GM12874 (cell line): ENCODE measurements at regions not wholly inside any gene's neighbourhood (a gene's known extent, or its start where the extent isn't known, plus 50 kb on each side); places are given as distances from the start of the nearest gene placed in this dataset.

Experiments
- TF ChIP-seq, protein P1 (sequence below): IDR thresholded peaks from 2 replicates; pipeline ENCODE4 v1.5.1; 2011; ENCODE audit warnings: low read depth, mild to moderate bottlenecking, control low read depth, low read length, moderate library complexity; ENCODE audit not compliant: insufficient read depth

DNA sequence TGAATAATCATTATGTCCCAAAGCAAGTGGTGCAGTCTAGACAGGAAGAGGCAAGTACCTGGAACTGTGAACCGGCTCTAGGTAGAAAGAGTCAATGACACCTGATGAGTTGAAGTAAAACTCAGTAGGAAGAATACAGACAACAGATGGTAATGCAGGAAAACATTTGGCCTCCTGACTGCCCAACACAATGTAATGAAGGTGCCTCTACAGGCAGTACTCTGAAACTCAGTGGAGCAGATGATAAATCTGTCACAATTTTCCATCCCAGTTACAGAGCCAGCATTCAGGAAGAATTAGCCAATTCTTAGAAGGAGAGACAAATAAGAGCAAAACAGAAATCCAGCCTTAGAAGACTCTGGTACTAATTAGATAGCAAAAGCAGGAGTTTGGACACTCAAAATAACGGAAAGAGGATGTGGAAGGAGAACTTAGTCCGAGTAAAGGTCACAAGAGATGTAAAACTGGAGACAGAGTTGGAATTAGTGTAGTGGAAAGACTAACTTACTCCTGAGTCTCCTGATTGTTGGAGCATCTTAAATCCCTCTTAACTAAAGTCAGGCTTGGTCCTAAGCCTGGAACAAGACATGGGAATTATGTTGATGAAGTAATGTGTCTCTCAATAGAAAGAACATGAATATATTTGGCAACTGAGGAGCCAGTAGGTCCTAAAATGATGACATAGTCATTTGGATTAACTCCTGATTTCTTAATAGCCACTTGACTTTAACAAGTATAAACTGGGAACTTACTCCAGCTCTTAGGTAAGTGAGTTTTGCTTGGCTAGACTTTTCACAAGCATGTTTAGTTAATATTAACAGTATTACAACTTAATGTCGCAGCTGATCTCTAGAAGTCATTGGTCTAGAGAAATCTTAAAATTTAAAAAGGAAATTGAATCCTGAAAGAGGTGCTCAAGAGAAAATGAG, 457.3 kb upstream of the MIR17HG start:
- TF ChIP-seq, protein P1, sequence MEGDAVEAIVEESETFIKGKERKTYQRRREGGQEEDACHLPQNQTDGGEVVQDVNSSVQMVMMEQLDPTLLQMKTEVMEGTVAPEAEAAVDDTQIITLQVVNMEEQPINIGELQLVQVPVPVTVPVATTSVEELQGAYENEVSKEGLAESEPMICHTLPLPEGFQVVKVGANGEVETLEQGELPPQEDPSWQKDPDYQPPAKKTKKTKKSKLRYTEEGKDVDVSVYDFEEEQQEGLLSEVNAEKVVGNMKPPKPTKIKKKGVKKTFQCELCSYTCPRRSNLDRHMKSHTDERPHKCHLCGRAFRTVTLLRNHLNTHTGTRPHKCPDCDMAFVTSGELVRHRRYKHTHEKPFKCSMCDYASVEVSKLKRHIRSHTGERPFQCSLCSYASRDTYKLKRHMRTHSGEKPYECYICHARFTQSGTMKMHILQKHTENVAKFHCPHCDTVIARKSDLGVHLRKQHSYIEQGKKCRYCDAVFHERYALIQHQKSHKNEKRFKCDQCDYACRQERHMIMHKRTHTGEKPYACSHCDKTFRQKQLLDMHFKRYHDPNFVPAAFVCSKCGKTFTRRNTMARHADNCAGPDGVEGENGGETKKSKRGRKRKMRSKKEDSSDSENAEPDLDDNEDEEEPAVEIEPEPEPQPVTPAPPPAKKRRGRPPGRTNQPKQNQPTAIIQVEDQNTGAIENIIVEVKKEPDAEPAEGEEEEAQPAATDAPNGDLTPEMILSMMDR = no peak

DNA sequence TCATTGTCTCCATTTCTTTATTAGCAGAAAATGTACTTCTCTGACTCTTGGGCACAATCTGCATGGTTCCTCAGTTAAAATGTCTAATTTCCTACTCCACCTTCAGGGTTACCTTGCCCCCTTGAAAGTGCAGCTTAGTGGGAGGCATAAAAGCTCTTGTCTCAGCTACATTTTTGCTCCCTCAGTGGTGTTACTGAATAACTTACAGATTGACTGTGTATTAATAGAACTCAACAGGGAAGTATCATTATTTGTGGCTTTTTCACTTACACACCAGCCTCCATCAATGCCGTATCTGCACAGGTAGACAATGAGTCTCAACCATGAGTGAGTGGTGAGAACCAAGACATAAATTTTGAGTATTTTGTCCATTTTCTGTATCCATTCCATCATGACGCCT, 456.2 kb upstream of the MIR17HG start:
- TF ChIP-seq, protein P1 = no peak

DNA sequence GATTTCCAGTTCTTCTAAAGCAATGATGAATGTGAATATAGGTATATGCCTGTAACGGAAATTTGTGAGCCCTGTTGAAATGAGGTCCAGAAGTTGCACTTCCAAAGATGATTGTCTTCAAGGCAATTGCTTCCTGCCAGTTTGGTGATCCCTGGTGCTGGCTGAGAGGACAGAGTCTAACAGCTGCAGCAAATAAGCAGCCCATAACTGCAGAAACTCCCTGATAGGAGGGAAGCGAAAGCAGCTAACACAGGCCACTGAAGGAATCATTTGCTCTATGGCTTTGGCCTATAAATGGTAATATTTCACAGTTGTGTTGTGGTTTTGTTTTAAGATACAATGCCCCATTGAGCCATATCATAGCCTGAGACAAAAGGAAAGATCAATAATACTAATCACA, 451.5 kb upstream of the MIR17HG start:
- TF ChIP-seq, protein P1 = no peak

DNA sequence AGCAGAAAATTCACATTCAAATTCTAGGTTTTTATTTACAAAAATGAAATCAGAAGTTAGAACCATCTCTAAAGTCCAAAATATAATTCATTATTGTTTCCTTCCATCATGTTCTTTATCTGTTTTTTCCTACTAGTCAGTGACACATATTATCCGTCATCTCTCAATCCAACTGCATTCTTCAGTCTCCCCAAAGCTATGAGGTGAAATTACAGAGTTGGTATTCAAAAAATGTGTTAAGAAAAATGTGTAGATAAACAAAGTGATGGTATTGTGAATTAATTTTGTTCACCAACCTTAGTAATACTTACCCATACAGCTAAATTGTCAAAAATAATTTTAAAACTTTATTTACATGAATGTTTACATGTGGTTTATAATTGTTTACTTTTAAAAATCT, 448.7 kb upstream of the MIR17HG start:
- TF ChIP-seq, protein P1 = no peak

DNA sequence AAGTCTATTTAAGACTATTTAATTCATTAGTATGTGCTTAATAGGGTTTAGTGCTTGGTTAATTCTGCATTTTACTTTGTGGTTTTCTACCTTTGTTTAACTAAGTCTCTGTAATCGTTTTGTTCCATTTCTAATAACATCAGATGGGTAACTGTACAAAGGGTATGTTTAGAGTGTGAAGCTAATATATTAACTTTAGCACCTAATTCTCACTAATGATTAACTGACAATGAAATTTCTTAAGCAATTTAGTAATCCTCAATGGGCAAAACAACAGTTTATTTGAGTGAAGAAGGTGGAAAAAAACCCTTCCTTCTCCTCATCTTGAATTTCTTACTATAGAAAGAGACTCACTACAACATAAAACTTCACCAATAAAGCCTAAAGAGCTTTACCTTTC, 448.1 kb upstream of the MIR17HG start:
- TF ChIP-seq, protein P1 = no peak

DNA sequence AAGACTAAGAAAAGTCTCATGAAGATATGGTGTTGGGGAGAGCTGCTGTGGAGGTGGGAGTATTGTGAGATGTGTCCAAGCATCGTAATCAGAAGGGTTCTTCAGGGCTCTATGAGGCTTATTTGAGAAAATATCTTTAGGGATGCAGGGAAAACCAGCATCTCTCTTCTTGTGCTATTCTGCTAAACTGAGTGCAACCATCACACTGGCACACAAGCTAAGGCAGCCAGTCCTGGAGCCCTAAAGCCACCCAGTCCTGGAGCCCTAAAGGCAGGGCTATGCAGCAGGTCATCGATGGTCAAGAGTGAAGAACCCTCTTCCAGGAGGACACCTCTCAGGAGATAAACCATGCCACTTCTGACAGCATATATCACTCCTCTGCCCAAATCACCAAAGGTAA, 445.2 kb upstream of the MIR17HG start:
- TF ChIP-seq, protein P1 = no peak

DNA sequence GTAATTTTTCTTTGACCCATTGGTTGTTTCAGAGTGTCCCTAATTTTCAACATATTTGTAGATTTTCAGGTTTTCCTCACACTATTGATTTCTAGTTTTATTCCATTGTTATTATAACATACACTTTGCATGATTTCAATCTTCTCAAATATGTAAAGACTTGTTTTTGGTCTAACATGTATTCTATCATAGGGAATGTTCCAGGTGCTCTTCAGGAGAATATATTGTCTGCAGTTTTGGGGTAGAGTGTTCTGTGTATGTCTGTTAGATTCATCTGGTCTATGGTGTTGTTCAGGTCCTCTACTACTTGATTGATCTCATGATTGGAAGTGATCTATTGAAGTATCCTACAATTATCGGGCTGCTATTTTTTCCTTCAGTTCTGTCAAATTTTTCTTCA, 440.9 kb upstream of the MIR17HG start:
- TF ChIP-seq, protein P1 = no peak
